ENCODE measurements at regions not wholly inside any gene's neighbourhood (a gene's known extent, or its start where the extent isn't known, plus 50 kb on each side); places are given as distances from the start of the nearest gene placed in this dataset.
"Not testable (repeated sequence)": the region's sequence is repeated elsewhere in the genome, so short reads cannot be mapped to it uniquely, and the experiment has no call there.

DNA sequence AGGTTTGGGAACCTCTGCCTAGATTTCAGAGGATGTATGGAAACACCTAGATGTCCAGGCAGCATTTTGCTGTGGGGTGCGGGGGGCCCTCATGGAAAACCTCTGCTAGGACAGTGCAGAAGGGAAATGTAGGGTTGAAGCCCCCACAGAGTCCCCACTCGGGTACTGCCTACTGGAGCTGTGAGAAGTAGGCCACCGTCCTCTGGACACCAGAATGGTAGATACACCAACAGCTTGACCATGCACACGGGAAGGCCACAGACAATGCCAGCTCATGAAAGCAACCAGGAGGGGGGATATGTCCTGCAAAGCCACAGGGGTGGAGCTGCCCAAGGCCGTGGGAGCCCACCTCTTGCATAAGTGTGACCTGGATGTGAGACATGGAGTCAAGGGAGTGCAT, 1336.5 kb downstream of the SPATA31A7 start:
- DNase-seq: not testable (repeated sequence)

DNA sequence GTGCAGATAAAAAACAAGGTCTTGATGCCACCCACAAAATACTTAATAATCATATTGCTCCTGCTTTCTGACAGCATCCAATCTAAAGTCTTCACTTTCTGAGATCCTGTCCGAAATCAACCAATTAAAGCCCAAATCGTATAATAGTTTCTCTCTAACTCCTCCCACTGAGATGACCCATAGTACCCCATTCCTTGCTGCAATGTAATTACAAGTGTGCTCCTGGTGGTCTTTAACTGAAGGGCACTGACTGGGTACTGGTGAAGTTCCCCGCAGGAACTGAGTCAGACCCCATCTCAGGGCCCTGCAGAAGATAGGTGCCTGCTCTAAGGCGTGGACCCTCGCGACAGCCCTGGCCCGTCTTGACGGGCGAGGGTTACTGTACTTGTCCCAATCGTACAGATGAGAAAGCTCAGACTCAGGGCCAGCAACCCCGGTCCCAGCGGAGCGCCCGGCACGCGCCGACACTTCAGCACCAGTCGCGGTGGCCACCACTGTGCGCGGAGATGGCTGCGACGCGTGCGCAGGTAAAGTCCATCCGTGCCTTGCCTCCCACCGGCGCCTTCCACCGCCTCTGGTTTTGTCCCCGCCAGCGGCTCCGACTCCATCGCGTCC, 1342.4 kb downstream of the SPATA31A7 start:
- DNase-seq: not testable (repeated sequence)

DNA sequence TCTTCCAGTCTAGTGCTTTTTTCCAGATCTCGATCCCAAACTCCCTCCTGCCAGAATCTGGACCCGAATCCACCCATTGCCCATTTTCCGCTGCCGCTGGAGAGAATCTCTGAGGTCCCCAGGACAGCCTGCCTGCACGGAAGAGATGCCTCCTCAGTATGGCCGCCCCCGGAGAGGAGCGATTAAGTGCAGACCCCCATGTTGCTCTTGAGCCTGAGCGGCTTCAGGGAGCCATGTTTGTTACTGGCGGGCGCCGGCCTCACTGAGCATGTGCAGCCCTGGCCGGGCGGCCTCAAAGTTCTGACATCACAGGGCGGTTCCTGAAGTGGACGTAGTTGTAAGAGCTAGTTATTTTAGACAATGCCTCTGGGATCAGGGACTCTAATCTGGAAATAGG, 1342.9 kb downstream of the SPATA31A7 start:
- peak in 1 of 2 donors; percentile 58 for DNase-seq

DNA sequence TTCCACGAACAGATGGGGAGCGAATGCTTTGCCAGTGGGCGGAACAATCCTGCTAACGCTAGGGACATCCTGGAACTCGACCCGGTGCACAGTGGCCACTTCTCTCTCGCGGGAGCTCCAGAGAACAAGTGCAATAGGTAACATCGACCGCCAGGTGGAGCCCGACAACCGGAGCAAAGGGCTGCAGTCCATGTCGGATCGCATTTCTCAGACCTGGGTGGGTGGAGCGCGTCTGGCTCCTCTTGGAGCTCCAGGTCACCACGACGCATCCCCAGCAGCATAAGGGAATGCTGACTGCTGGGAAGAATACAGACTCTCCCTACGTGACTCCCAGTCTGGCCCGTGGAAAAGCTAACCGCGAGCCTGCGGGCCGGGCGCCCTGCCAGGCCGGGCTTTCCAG, 1360.7 kb downstream of the SPATA31A7 start:
- DNase-seq: not testable (repeated sequence)

DNA sequence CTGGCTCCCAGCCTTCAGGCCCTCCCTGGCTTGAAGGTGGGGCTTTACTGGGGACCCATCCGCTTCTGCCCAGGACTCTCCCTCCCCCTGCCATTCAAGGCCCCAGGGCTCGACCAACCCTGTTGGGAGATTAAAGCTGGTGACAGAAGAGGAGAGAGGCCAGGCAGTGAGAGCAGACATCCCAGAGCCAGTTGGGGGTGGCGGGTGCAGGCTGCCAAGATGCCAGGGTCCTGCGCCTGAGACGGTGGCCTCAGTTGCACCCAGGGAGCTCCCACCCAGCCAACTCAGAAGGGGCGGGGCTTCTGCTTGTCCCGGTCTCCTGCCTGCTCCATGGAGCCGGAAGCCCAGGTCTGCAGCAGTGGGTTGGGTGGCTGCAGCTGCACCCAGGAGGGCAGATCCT, 1370.8 kb downstream of the SPATA31A7 start:
- DNase-seq: not testable (repeated sequence)

DNA sequence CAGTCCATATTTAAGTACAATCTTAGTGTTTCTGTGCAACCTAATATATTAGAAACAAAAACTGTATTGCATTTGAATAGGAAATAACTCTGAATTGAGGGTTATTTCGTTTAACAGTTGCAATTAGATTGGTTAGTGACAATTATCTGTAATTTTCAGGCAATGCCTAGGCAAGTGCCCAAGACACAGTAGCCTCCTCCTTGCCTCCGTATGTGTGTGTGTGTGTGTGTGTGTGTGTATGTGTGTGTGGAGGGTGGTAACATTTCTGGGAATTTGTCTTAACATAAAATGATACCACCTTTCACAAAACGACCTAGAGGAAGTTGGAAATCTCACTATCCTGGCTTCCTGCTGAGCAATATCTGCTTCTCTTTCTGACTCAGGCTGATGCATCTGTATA, 1375.3 kb downstream of the SPATA31A7 start:
- not testable (repeated sequence) for DNase-seq

DNA sequence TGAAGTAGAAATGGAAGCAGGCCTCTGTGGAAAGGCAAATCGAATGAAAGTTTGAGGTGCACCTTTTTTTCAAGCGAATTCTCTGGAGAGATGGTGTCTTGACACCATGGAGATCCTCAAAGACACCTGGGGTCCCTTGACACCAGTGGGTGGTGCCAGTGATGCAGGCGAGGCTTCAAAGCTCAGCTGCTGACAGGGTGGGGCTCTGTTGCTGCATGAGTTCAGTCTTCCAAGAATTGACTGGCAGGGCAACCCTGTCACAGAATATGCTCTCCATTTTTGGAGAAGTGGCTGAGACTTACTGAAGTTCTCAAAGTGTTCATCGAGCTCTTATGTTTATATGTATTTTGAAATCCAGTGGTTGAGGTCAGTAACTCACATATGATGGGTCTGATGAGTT, 1376.6 kb downstream of the SPATA31A7 start:
- not testable (repeated sequence) for DNase-seq

DNA sequence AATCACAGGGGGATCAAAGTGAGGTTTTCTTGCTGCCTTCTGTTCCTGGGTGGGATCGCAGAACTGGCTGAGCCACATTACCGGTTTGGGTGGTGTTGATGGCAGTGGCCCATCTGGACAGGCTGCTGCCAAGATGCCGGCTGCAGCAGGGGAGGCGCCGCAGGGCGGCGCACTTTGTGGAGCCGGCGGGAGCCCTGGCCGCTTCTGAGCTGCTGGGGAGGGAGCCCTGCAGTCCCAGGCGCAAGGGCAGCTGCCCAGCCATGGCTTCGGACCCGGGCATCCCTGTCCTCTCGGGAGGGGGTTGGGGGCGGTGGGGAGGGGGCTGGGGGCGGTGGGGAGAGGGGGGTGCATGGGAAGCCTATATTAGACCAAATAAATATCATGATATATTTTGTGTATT, 1407.3 kb downstream of the SPATA31A7 start:
- DNase-seq: not testable (repeated sequence)

Measured in CD4-positive, alpha-beta T cell treated with Interleukin-1 beta for 1 hour (primary cell).